ENCODE measurements at regions not wholly inside any gene's neighbourhood (a gene's known extent, or its start where the extent isn't known, plus 50 kb on each side); places are given as distances from the start of the nearest gene placed in this dataset.

DNA sequence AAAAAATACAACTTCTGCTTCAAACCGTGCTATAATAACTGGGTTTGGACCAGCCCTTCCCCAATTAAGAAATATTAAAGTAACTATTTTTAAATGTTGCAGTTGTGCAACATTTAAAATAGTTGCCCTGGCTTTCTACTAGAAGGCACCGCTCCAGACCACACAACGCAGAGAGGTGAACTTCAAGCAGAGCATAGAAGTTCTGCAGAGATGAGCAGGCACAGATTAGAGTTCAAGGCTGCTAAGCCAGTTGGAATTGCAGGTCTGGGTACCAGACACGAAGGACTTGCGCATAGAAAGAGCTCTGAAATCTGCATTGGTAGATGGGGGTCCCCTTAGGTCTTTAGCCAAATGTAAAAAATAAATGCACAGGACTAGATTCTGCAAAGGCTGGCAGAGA lies 58.7 kb upstream of the GALNT10 start:
- DNase-seq (ENCODE audit: extremely low spot score), result peak; percentile 75
- WGBS, result 76% methylated on average over 5 of the region's 5 CpGs

DNA sequence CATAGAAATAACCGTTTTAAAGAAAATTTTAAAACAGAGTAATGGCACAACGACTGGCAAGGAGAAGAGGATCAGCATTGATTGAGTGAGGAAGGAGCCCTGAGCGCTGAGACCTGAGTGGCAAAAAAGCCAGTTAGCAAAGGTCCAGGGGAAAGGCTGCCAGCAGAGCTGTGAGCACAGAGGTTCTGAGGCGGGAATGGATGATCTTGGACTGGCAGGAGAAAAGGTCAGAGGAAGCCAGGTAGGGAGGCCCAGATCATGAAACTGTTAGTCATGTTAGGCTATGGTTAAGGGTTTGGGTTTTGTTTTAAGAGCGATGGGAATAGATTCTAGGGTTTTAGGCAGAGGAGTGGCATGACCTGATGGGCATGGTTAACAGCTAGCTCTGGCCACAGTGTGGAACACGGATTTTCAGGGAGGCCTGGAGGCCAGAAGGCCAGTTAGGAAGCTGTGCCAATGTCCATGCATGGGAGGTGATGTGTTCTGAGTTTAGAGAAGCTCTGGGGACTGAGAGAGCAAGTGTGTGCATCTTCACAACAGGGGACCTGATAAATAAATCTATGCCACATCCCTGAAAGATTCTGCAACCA lies 57.7 kb upstream of the GALNT10 start:
- TF ChIP-seq EP300 (IDR thresholded peaks at IDR 0.05) (no peak), POLR2AphosphoS5 (IDR thresholded peaks at IDR 0.05) (no peak), POLR2A (IDR thresholded peaks at IDR 0.05; ENCODE audit: low read depth) (no peak)
- TF ChIP-seq, protein P1, sequence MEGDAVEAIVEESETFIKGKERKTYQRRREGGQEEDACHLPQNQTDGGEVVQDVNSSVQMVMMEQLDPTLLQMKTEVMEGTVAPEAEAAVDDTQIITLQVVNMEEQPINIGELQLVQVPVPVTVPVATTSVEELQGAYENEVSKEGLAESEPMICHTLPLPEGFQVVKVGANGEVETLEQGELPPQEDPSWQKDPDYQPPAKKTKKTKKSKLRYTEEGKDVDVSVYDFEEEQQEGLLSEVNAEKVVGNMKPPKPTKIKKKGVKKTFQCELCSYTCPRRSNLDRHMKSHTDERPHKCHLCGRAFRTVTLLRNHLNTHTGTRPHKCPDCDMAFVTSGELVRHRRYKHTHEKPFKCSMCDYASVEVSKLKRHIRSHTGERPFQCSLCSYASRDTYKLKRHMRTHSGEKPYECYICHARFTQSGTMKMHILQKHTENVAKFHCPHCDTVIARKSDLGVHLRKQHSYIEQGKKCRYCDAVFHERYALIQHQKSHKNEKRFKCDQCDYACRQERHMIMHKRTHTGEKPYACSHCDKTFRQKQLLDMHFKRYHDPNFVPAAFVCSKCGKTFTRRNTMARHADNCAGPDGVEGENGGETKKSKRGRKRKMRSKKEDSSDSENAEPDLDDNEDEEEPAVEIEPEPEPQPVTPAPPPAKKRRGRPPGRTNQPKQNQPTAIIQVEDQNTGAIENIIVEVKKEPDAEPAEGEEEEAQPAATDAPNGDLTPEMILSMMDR (IDR thresholded peaks at IDR 0.05), result no peak
- Histone ChIP-seq H3K9me3 (no peaks in the 10 kb centered on the region), H3K36me3 (no peaks in the 10 kb centered on the region), H3K27ac (replicated peaks in 1 of 4) (no peak overlapping the region), H3K4me3 (no peak overlapping the region), H3K27me3 (no peaks in the 10 kb centered on the region), H3K4me1 (no peaks in the 10 kb centered on the region)
- intact Hi-C loops (cut with DNase I), result no loop called here
- 73% methylated on average over 6 of the region's 6 CpGs for WGBS
- peak; percentile 74 for DNase-seq (ENCODE audit: extremely low spot score)

More for the DNA sequence above, 58.7 kb upstream of the GALNT10 start:
- Histone ChIP-seq H3K4me1 (no peaks in the 10 kb centered on the region), H3K4me3 (no peak overlapping the region), H3K9me3 (no peaks in the 10 kb centered on the region), H3K27ac (replicated peaks in 1 of 4) (no peak overlapping the region), H3K27me3 (no peaks in the 10 kb centered on the region), H3K36me3 (no peaks in the 10 kb centered on the region)
- TF ChIP-seq POLR2A (IDR thresholded peaks at IDR 0.05; ENCODE audit: low read depth), result no peak
- TF ChIP-seq EP300 (IDR thresholded peaks at IDR 0.05), result no peak
- TF ChIP-seq, protein P1 (IDR thresholded peaks at IDR 0.05), result no peak
- TF ChIP-seq POLR2AphosphoS5 (IDR thresholded peaks at IDR 0.05), result no peak
- intact Hi-C loops (cut with DNase I), result no loop called here

DNA sequence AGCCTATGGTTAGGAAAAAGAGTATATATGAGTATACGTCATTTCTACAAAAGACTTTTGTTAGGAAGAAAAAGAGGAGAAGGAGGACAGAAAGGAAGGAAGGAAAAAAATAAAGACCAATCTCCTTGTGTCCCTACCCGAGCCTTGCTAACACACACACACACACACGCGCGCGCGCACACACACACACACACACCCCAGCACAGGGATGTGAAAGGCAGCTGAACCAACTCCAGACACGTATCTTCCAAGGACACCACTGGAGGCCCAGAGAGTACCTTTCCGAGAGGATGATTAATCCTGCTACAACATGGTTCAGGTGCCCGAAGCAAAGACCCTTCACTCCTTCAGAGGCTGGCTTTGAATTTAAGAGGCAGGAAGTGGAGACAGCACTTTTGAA lies 56.9 kb upstream of the GALNT10 start:
- intact Hi-C loops (cut with DNase I), result no loop called here
- no peaks in the 10 kb centered on the region for H3K36me3 ChIP-seq
- H3K9me3 ChIP-seq, result no peaks in the 10 kb centered on the region
- 91% methylated on average over 10 of the region's 10 CpGs for WGBS
- no peak overlapping the region for H3K27ac ChIP-seq (replicated peaks in 1 of 4)
- no peaks in the 10 kb centered on the region for H3K27me3 ChIP-seq
- TF ChIP-seq POLR2A (IDR thresholded peaks at IDR 0.05; ENCODE audit: low read depth) (no peak), EP300 (IDR thresholded peaks at IDR 0.05) (no peak), POLR2AphosphoS5 (IDR thresholded peaks at IDR 0.05) (no peak)
- TF ChIP-seq, protein P1 (IDR thresholded peaks at IDR 0.05), result no peak
- peaks cover 0 to 4% (median 1%) of the 10 kb centered on the region in 4 donors for H3K4me1 ChIP-seq
- H3K4me3 ChIP-seq, result no peak overlapping the region
- DNase-seq (ENCODE audit: extremely low spot score), result no peak

DNA sequence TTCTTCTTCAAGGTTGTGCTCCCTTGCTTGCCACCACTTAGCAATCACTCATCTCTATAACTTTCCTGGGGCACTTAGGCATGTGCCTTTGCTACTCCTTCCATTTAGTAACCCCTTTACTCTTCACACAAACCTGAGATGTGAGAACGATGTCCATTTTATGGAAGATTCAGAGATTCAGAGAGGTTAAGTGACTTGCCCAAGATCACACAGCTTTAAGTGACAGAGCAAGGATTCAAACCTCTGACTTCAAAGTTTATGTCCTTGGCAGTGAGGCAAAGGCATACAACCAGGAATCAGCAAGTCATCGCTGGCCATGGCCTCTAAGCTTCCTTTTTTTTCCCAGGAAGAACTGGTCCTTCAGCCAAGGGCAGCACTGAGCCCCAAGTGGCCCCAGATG lies 56.0 kb upstream of the GALNT10 start:
- intact Hi-C loops (cut with DNase I), result no loop called here

More for the DNA sequence above, 56.0 kb upstream of the GALNT10 start:
- Histone ChIP-seq H3K4me3 (no peak overlapping the region), H3K27me3 (no peaks in the 10 kb centered on the region), H3K4me1 (peaks cover 7 to 10% (median 9%) of the 10 kb centered on the region in 4 donors), H3K36me3 (no peaks in the 10 kb centered on the region), H3K9me3 (no peaks in the 10 kb centered on the region), H3K27ac (replicated peaks in 1 of 4) (no peak overlapping the region)
- 83% methylated on average over 2 of the region's 2 CpGs for WGBS
- DNase-seq (ENCODE audit: extremely low spot score), result peak; percentile 62
- TF ChIP-seq POLR2A (IDR thresholded peaks at IDR 0.05; ENCODE audit: low read depth) (no peak), POLR2AphosphoS5 (IDR thresholded peaks at IDR 0.05) (no peak)
- TF ChIP-seq, protein P1 (IDR thresholded peaks at IDR 0.05), result no peak
